ENCODE measurements at regions not wholly inside any gene's neighbourhood (a gene's known extent, or its start where the extent isn't known, plus 50 kb on each side); places are given as distances from the start of the nearest gene placed in this dataset.

- no peak for DNase-seq
Measured at GRCh38 chr12:130104571-130105106, 57.6 kb upstream of the FZD10 start.

DNA sequence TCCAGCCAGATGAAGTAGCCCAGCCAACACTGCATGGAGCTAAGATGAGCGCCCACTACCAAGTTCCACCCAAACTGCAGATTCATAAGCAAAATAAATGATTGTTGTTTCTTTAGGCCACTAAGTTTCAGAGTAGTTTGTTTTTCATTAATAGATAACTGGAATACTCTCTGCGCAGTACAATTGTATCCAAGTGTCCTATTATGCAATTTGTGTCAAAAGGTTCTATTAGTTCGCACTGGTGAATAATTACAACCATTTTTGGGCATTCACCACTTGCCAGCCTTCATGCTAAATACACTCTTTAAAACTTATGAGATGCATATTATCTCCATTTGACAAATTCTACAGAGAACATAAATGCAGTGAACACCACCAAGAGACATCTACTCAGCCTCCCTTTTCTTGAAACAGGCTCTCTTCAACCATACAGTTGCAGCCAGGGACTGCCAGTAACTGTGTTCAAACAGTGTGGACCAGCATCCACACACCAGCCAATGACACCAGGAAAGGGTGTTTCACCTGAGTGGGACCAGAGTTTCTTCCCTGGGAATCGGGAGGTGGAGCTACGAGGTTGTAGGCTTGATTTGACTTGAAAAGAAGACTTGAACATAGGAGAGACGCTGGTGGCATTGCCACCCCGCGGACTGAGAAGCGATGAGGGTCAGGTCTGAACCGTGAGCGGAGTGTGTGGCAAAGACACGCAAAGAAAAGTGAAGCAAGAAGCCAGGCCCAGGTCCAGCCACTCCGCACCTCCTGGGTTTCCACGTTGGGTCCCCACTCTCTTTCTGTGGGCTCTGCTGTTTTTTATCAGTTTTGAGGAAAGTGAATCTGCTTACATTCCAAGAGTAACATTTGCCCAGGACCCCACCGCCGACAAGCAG, 53.0 kb upstream of the FZD10 start:
- DNase-seq, result no peak

DNA sequence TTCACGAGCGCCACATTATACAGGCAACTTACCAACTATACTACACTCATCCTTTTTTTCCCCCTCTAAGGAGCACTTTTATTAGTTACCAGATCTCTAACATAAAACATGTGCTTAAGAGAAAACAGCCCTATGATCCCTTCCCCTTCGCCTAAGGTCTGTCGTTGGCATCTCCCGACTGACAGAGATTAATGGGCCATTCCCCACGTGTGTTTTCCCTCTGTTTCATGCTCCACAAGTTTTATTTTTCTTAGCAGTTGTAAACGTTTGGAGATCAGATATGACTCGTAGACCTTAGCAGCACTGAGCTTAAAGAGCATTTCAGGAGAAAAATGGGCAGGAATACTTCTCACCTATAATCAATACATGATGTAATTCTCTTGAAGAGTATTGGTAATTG, 51.4 kb upstream of the FZD10 start:
- DNase-seq, result no peak

- no peak for DNase-seq
Measured at GRCh38 chr12:130111965-130112496, 50.2 kb upstream of the FZD10 start.

All from activated effector memory CD4-positive, alpha-beta T cell treated with Interleukin-2 at 50 U/mL for 16 hours (primary cell).